HCT116 (cell line): ENCODE measurements at regions not wholly inside any gene's neighbourhood (a gene's known extent, or its start where the extent isn't known, plus 50 kb on each side); places are given as distances from the start of the nearest gene placed in this dataset.

Experiments used
- ATAC-seq: fragments of 200-7000 bp; cut with Tn5 transposase; 2 replicates; pipeline ENCODE4 v1.9.1; 2020; ENCODE audit warnings: mild to moderate bottlenecking, moderate library complexity
- BruUV-seq: library from RNA; stranded (reverse); fragments of 400-500 nt; replicated peaks from 2 replicates; lab custom pipeline; 2021; lab: Mats Ljungman, UMichigan
- CTCF ChIA-PET: fragments of 300-600 bp; sonication (Branson Sonifier 250); formaldehyde crosslinking; loops from one replicate; lab custom pipeline; 2021; ENCODE audit warnings: antibody characterized with exemption; lab: Charles Lee
- POLR2A ChIA-PET: fragments of 300-600, 350-600 bp; sonication (Branson Sonifier 250); formaldehyde crosslinking; loops from one replicate; lab custom pipeline; 2021; ENCODE audit warnings: antibody characterized with exemption; lab: Charles Lee
- RAD21 ChIA-PET, 2 experiments: fragments of 300-600 bp; sonication (Branson Sonifier 250); formaldehyde crosslinking; loops; one replicate each; lab custom pipeline; 2023; ENCODE audit warnings: low total read pairs in 2 of 2; ENCODE audit not compliant: uncharacterized antibody in 2 of 2, unreplicated experiment in 2 of 2, low non-redundant PET in 1 of 2; lab: Charles Lee
- DNase-seq: peaks from one replicate; pipeline ENCODE4 v3.0.0-alpha.2; 2010; ENCODE audit warnings: low read depth, low spot score
- H2AFZ ChIP-seq: fragments of 200-600 bp; shearing (Covaris generic), sonication (generic); 2 replicates; pipeline ENCODE4 v1.6.1; 2017; ENCODE audit warnings: low read depth, mixed run types, mixed read lengths, antibody characterized with exemption, low read length; ENCODE audit not compliant: poor library complexity, severe bottlenecking
- H3K27ac ChIP-seq: 2 replicates; pipeline ENCODE4 v1.5.1; 2012; ENCODE audit warnings: low read depth, low read length
- H3K27me3 ChIP-seq: fragments of 200-600 bp; sonication (generic); 2 replicates; pipeline ENCODE4 v1.6.1; 2016; ENCODE audit warnings: mixed run types, low read length, mixed read lengths; ENCODE audit not compliant: insufficient read depth
- H3K36me3 ChIP-seq, 2 experiments: fragments of 200-500 bp in 1 of 2; fragments of 200-600 bp in 1 of 2; sonication (Bioruptor generic) in 1 of 2; sonication (generic) in 1 of 2; 2 replicates each; pipeline versions ENCODE4 v1.5.1 to v1.6.1; 2014 to 2016; ENCODE audit warnings: low read length in 2 of 2, inconsistent platforms in 1 of 2, mixed read lengths in 1 of 2, mixed run types in 1 of 2; ENCODE audit not compliant: insufficient read depth in 2 of 2, control insufficient read depth in 1 of 2
- H3K4me1 ChIP-seq, 2 experiments: fragments of 200-600 bp in 1 of 2; sonication (generic) in 1 of 2; 2 replicates each; pipeline versions ENCODE4 v1.5.1 to v1.6.1; 2012 to 2017; ENCODE audit warnings: low read length in 2 of 2, inconsistent platforms in 1 of 2, mild to moderate bottlenecking in 1 of 2, mixed read lengths in 1 of 2, mixed run types in 1 of 2, moderate library complexity in 1 of 2; ENCODE audit not compliant: insufficient read depth in 2 of 2, control insufficient read depth in 1 of 2
- H3K4me2 ChIP-seq: fragments of 200-600 bp; sonication (generic); 2 replicates; pipeline ENCODE4 v1.6.1; 2017; ENCODE audit warnings: mixed run types, low read length, mixed read lengths
- H3K4me3 ChIP-seq, 2 experiments: fragments of 200-600 bp in 1 of 2; sonication (generic) in 1 of 2; replicated peaks in 1 of 2; 2 replicates each; pipeline ENCODE4 v1.5.1; 2011 to 2016; ENCODE audit warnings: low read length in 2 of 2, control low read depth in 1 of 2, low read depth in 1 of 2, mild to moderate bottlenecking in 1 of 2, mixed read lengths in 1 of 2, mixed run types in 1 of 2
- H3K79me2 ChIP-seq: fragments of 200-600 bp; sonication (generic); 2 replicates; pipeline ENCODE4 v1.6.1; 2017; ENCODE audit warnings: mild to moderate bottlenecking, mixed run types, low read length, moderate library complexity, mixed read lengths; ENCODE audit not compliant: insufficient read depth
- H3K9ac ChIP-seq: fragments of 200-600 bp; sonication (generic); 2 replicates; pipeline ENCODE4 v1.6.1; 2016; ENCODE audit warnings: low read length, mixed read lengths
- H3K9me2 ChIP-seq: fragments of 200-600 bp; sonication (generic), shearing (Covaris generic); 2 replicates; pipeline ENCODE4 v1.6.1; 2017; ENCODE audit warnings: mixed run types, mild to moderate bottlenecking, moderate library complexity; ENCODE audit not compliant: insufficient read depth
- H3K9me3 ChIP-seq, 2 experiments: fragments of 200-500 bp in 1 of 2; fragments of 200-600 bp in 1 of 2; sonication (Bioruptor generic) in 1 of 2; sonication (generic) in 1 of 2; 2 replicates each; pipeline ENCODE4 v1.6.1; 2014 to 2017; ENCODE audit warnings: low read length in 2 of 2, mixed read lengths in 2 of 2, inconsistent platforms in 1 of 2, low read depth in 1 of 2, mild to moderate bottlenecking in 1 of 2, mixed run types in 1 of 2, moderate library complexity in 1 of 2; ENCODE audit not compliant: control insufficient read depth in 1 of 2, insufficient read depth in 1 of 2
- H4K20me1 ChIP-seq: fragments of 200-600 bp; sonication (generic), shearing (Covaris generic); 2 replicates; pipeline ENCODE4 v1.6.1; 2017; ENCODE audit warnings: mixed run types, mild to moderate bottlenecking, moderate library complexity; ENCODE audit not compliant: insufficient read depth
- CBX3 ChIP-seq: IDR thresholded peaks from 2 replicates; pipeline ENCODE4 v1.6.1; 2012; ENCODE audit warnings: low read depth
- CEBPB ChIP-seq: IDR thresholded peaks from 2 replicates; pipeline ENCODE4 v1.6.1; 2012; ENCODE audit warnings: low read depth
- ELF1 ChIP-seq: IDR thresholded peaks from 2 replicates; pipeline ENCODE4 v1.6.1; 2012; ENCODE audit warnings: low read depth, borderline replicate concordance
- EZH2 ChIP-seq: fragments of 200-600 bp; sonication (generic); IDR thresholded peaks from 2 replicates; pipeline ENCODE4 v1.6.1; 2017; ENCODE audit warnings: antibody characterized with exemption, mixed run types
- EZH2phosphoT487 ChIP-seq: fragments of 200-600 bp; IDR thresholded peaks from 2 replicates; pipeline ENCODE4 v1.6.1; 2018; ENCODE audit warnings: antibody characterized with exemption, borderline replicate concordance
- FOSL1 ChIP-seq: IDR thresholded peaks from 2 replicates; pipeline ENCODE4 v1.6.1; 2012; ENCODE audit warnings: low read depth
- POLR2AphosphoS5 ChIP-seq: IDR thresholded peaks from 2 replicates; pipeline ENCODE4 v1.6.1; 2011; ENCODE audit warnings: mild to moderate bottlenecking, low read depth, low read length, moderate library complexity
- SIN3A ChIP-seq: IDR thresholded peaks from 2 replicates; pipeline ENCODE4 v1.6.1; 2012; ENCODE audit warnings: low read depth
- YY1 ChIP-seq: IDR thresholded peaks from 2 replicates; pipeline ENCODE4 v1.6.1; 2011; ENCODE audit warnings: low read length, low read depth, moderate library complexity, mild to moderate bottlenecking; ENCODE audit not compliant: insufficient replicate concordance; ENCODE audit errors: extremely low read depth
- ZFX ChIP-seq: fragments of 450-650 bp; IDR thresholded peaks from 2 replicates; pipeline ENCODE4 v1.6.1; 2017
- ZNF274 ChIP-seq: fragments of 200-500 bp; sonication (Bioruptor generic); IDR thresholded peaks from 2 replicates; pipeline ENCODE4 v1.6.1; 2014; ENCODE audit warnings: mild to moderate bottlenecking, low read depth, low read length, inconsistent platforms
- intact Hi-C: fragments of 100-400 bp; cut with micrococcal nuclease; formaldehyde crosslinking; loops from 2 replicates; pipeline ENCODE4 v1.10.0; 2022
- TF ChIP-seq, protein P1 (sequence below): IDR thresholded peaks from 2 replicates; pipeline ENCODE4 v1.6.1; 2012
- TF ChIP-seq, protein P2 (sequence below), 3 experiments: fragments of 200-600 bp in 1 of 3; sonication (generic) in 1 of 3; IDR thresholded peaks in 2 of 3; conservative IDR thresholded peaks in 1 of 3; 2 replicates each; pipeline ENCODE4 v1.5.1; 2012 to 2017; ENCODE audit warnings: low read depth in 2 of 3, low read length in 2 of 3, antibody characterized with exemption in 1 of 3, borderline replicate concordance in 1 of 3, control low read depth in 1 of 3, mild to moderate bottlenecking in 1 of 3, mixed read lengths in 1 of 3, mixed run types in 1 of 3, moderate library complexity in 1 of 3; ENCODE audit not compliant: insufficient read depth in 1 of 3

DNA sequence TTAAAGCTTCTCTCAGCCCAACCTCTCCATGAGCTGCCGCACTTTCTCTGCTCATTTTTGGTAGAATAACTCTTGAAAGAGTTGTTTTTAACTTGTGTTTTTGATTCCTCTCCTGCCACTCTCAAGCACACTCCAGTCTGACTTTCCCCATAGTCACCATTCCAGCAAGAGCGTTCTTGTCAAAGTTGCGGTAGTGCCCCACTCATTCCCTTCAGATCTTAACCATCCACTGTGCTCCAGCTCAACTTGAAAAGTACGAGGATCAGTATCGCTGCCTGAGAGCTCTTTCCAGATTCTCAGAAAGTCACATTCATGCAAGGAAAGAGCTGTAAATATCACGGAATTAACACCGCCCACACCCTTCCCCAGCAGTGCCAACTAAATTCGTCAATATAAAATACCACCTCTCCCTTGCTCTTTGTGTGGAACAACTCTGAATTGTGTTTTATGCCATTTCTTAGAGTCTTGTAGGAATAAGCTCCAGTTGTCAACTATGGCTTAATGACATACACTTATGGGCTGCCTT is 59.7 kb upstream of the IL15 start:
- Histone ChIP-seq H3K9me3 (no peaks in the 10 kb centered on the region), H2AFZ (no peak overlapping the region), H3K4me2 (no peak overlapping the region), H3K79me2 (no peaks in the 10 kb centered on the region), H3K27ac (no peak overlapping the region), H3K27me3 (no peaks in the 10 kb centered on the region), H3K4me1 (no peaks in the 10 kb centered on the region), H3K4me3 (no peak overlapping the region), H4K20me1 (no peaks in the 10 kb centered on the region), H3K9ac (no peak overlapping the region), H3K9me2 (no peaks in the 10 kb centered on the region), H3K36me3 (no peaks in the 10 kb centered on the region)
- RAD21 ChIA-PET: no interaction called here
- intact Hi-C loops: no loop called here
- CTCF ChIA-PET: no interaction called here
- TF ChIP-seq SIN3A (no peak), CBX3 (no peak), POLR2AphosphoS5 (no peak), EZH2phosphoT487 (no peak), ELF1 (no peak), YY1 (no peak), ZNF274 (no peak), FOSL1 (no peak), EZH2 (no peak), CEBPB (no peak), ZFX (no peak)
- TF ChIP-seq, protein P1, sequence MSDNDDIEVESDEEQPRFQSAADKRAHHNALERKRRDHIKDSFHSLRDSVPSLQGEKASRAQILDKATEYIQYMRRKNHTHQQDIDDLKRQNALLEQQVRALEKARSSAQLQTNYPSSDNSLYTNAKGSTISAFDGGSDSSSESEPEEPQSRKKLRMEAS: no peak
- TF ChIP-seq, protein P2, sequence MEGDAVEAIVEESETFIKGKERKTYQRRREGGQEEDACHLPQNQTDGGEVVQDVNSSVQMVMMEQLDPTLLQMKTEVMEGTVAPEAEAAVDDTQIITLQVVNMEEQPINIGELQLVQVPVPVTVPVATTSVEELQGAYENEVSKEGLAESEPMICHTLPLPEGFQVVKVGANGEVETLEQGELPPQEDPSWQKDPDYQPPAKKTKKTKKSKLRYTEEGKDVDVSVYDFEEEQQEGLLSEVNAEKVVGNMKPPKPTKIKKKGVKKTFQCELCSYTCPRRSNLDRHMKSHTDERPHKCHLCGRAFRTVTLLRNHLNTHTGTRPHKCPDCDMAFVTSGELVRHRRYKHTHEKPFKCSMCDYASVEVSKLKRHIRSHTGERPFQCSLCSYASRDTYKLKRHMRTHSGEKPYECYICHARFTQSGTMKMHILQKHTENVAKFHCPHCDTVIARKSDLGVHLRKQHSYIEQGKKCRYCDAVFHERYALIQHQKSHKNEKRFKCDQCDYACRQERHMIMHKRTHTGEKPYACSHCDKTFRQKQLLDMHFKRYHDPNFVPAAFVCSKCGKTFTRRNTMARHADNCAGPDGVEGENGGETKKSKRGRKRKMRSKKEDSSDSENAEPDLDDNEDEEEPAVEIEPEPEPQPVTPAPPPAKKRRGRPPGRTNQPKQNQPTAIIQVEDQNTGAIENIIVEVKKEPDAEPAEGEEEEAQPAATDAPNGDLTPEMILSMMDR (IDR thresholded peaks at IDR 0.05 in 2 of 3, conservative IDR thresholded peaks at IDR 0.05 in 1 of 3; ENCODE audit: borderline replicate concordance in 1 of 3, insufficient read depth in 1 of 3, low read depth in 2 of 3, low read length in 2 of 3): no peak
- DNase-seq: no peak
- ATAC-seq: no peak
- no TSS peak for BruUV-seq
- POLR2A ChIA-PET: no interaction called here
